ENCODE measurements at regions not wholly inside any gene's neighbourhood (a gene's known extent, or its start where the extent isn't known, plus 50 kb on each side); places are given as distances from the start of the nearest gene placed in this dataset.

- in situ Hi-C loops (cut with MboI), result no loop called here
Measured at GRCh38 chr20:52830598-52830997, 141.6 kb upstream of the TSHZ2 start.

More at GRCh38 chr20:52830598-52830997, 141.6 kb upstream of the TSHZ2 start:
- ChIA-PET SMC1A (ENCODE audit: uncharacterized antibody, unreplicated experiment) (interaction anchor here (0.7 kb wide), 2 partner anchors 299 to 553 kb away, joined by 3 read pairs; no protein-coding TSS in a partner anchor), POLR2A (no interaction called here), CTCF (no interaction called here), RAD21 (ENCODE audit: unreplicated experiment) (no interaction called here)
- ATAC-seq (no peak), FAIRE-seq (no peak), DNase-seq (ENCODE audit: low read depth, low spot score) (no peak)
- H2AFZ ChIP-seq (ENCODE audit: control insufficient read depth, low read depth, low read length), result no peak overlapping the region
- H3K27ac ChIP-seq (ENCODE audit: control insufficient read depth, insufficient read depth), result no peak overlapping the region
- H3K4me3 ChIP-seq, result no peak overlapping the region
- no peak overlapping the region for H3K4me2 ChIP-seq (ENCODE audit: control insufficient read depth, insufficient read depth)
- intact Hi-C loops (cut with micrococcal nuclease; ENCODE audit: unreplicated experiment), result no loop called here
- no peaks in the 10 kb centered on the region for H3K4me1 ChIP-seq (ENCODE audit: control insufficient read depth, insufficient read depth, low read length)
- no TSS peak for BruUV-seq (replicated peaks)
- WGBS (ENCODE audit: insufficient coverage, insufficient replicate concordance, low lambda C conversion rate, missing lambda C conversion rate), result 73% methylated on average over 4 of the region's 4 CpGs
- no peak for TF ChIP-seq NR2C2 (IDR thresholded peaks at IDR 0.05; ENCODE audit: borderline replicate concordance, control insufficient read depth, insufficient read length, low read depth)
- TF ChIP-seq MTA2 (IDR thresholded peaks at IDR 0.05; ENCODE audit: low read depth), result no peak
- no peak for TF ChIP-seq CTCF (IDR thresholded peaks at IDR 0.05 in 2 of 3, conservative IDR thresholded peaks at IDR 0.05 in 1 of 3; ENCODE audit: control insufficient read depth in 2 of 3, extremely low read depth in 1 of 3, insufficient read depth in 1 of 3, low read depth in 3 of 3, low read length in 3 of 3)
- TF ChIP-seq LARP7 (IDR thresholded peaks at IDR 0.05), result no peak
- TF ChIP-seq ZBTB11 (CRISPR knock-in tag; IDR thresholded peaks at IDR 0.05), result no peak
- no peak for TF ChIP-seq ESRRA (IDR thresholded peaks at IDR 0.05; ENCODE audit: low read length)
- TF ChIP-seq CBFB (IDR thresholded peaks at IDR 0.05; ENCODE audit: low read depth), result no peak
- TF ChIP-seq SIX5 (IDR thresholded peaks at IDR 0.05; ENCODE audit: low read depth, low read length, severe bottlenecking), result no peak
- TF ChIP-seq CEBPB (IDR thresholded peaks at IDR 0.05; ENCODE audit: borderline replicate concordance in 1 of 2, low read depth in 2 of 2, low read length in 2 of 2), result no peak
- TF ChIP-seq E4F1 (IDR thresholded peaks at IDR 0.05; ENCODE audit: borderline replicate concordance, partially characterized antibody), result no peak
- no peak for TF ChIP-seq SREBF1 (IDR thresholded peaks at IDR 0.05; ENCODE audit: low read length)
- no peak for TF ChIP-seq IRF4 (IDR thresholded peaks at IDR 0.05; ENCODE audit: low read depth, low read length)
- TF ChIP-seq POLR2A (IDR thresholded peaks at IDR 0.05; ENCODE audit: low read depth, low read length), result no peak
- TF ChIP-seq RB1 (IDR thresholded peaks at IDR 0.05; ENCODE audit: borderline replicate concordance), result no peak
- TF ChIP-seq ATF3 (IDR thresholded peaks at IDR 0.05; ENCODE audit: borderline replicate concordance, extremely low read depth, low read depth, low read length), result no peak
- no peak for TF ChIP-seq ZNF622 (IDR thresholded peaks at IDR 0.05)
- TF ChIP-seq HDAC6 (IDR thresholded peaks at IDR 0.05; ENCODE audit: unreplicated experiment), result no peak
- TF ChIP-seq RELA (IDR thresholded peaks at IDR 0.05; ENCODE audit: borderline replicate concordance, partially characterized antibody), result no peak
- no peak for TF ChIP-seq CBX5 (IDR thresholded peaks at IDR 0.05; ENCODE audit: low read depth)
- H3K9me3 ChIP-seq (replicated peaks; ENCODE audit: control insufficient read depth, insufficient read depth, low read length), result no peaks in the 10 kb centered on the region
- no peaks in the 10 kb centered on the region for H3K27me3 ChIP-seq (replicated peaks in 1 of 2; ENCODE audit: control insufficient read depth in 2 of 2, insufficient read depth in 2 of 2, low read length in 1 of 2)
- no peak overlapping the region for H3K9ac ChIP-seq (ENCODE audit: control insufficient read depth, insufficient read depth, low read length)
- no peaks in the 10 kb centered on the region for H3K79me2 ChIP-seq (ENCODE audit: control insufficient read depth, insufficient read depth, low read length)
- no peaks in the 10 kb centered on the region for H3K36me3 ChIP-seq (ENCODE audit: control insufficient read depth in 2 of 2, insufficient read depth in 2 of 2, low read length in 1 of 2)
- no peaks in the 10 kb centered on the region for H4K20me1 ChIP-seq (ENCODE audit: control insufficient read depth, insufficient read depth)

All from GM12878 (cell line).